PC-3 (cell line): ENCODE measurements at regions not wholly inside any gene's neighbourhood (a gene's known extent, or its start where the extent isn't known, plus 50 kb on each side); places are given as distances from the start of the nearest gene placed in this dataset.

ENCODE experiments used
- ATAC-seq: fragments of 200-7000 bp; cut with Tn5 transposase; 2 replicates; pipeline ENCODE4 v1.9.1; 2020; ENCODE audit warnings: mild to moderate bottlenecking, moderate library complexity
- BruUV-seq: library from RNA; stranded (reverse); fragments of 400-500 nt; replicated peaks from 2 replicates; lab custom pipeline; 2021; lab: Mats Ljungman, UMichigan
- CTCF ChIA-PET: fragments of 300-600 bp; sonication (Branson Sonifier 250); formaldehyde crosslinking; loops from one replicate; lab custom pipeline; 2022; ENCODE audit warnings: antibody characterized with exemption; lab: Charles Lee
- POLR2A ChIA-PET: fragments of 300-600 bp; sonication (Branson Sonifier 250); formaldehyde crosslinking; loops from one replicate; lab custom pipeline; 2022; ENCODE audit warnings: antibody characterized with exemption; ENCODE audit not compliant: unreplicated experiment; lab: Charles Lee
- DNase-seq: peaks from one replicate; pipeline ENCODE4 v3.0.0-alpha.2; 2015
- H2AFZ ChIP-seq: fragments of 300-600 bp; sonication (generic); 2 replicates; pipeline ENCODE4 v1.6.0; 2016; ENCODE audit warnings: antibody characterized with exemption, low read length
- H3F3A ChIP-seq: fragments of 300-600 bp; sonication (generic); one replicate; pipeline ENCODE4 v1.6.0; 2017; ENCODE audit warnings: antibody characterized with exemption, low read length, control low read depth, mild to moderate bottlenecking; ENCODE audit not compliant: unreplicated experiment
- H3K27ac ChIP-seq: fragments of 300-600 bp; sonication (generic); 2 replicates; pipeline ENCODE4 v1.5.1; 2016; ENCODE audit warnings: mild to moderate bottlenecking, low read length
- H3K27me3 ChIP-seq: fragments of 300-600 bp; sonication (generic); 2 replicates; pipeline ENCODE4 v1.6.1; 2016; ENCODE audit warnings: low read length, mixed read lengths
- H3K36me3 ChIP-seq: fragments of 300-600 bp; sonication (generic); 2 replicates; pipeline ENCODE4 v1.6.1; 2016; ENCODE audit warnings: low read depth, mixed run types, low read length, mixed read lengths
- H3K4me1 ChIP-seq: fragments of 300-600 bp; sonication (generic); 2 replicates; pipeline ENCODE4 v1.5.1; 2016; ENCODE audit warnings: low read length; ENCODE audit not compliant: insufficient read depth
- H3K4me2 ChIP-seq: fragments of 300-600 bp; sonication (generic); 2 replicates; pipeline ENCODE4 v1.6.0; 2016; ENCODE audit warnings: low read length
- H3K4me3 ChIP-seq: fragments of 300-600 bp; sonication (generic); 2 replicates; pipeline ENCODE4 v1.5.1; 2016; ENCODE audit warnings: mild to moderate bottlenecking, low read length, mixed read lengths
- H3K79me2 ChIP-seq: fragments of 300-600 bp; sonication (generic); 2 replicates; pipeline ENCODE4 v1.6.1; 2017; ENCODE audit warnings: low read length, mixed read lengths
- H3K9ac ChIP-seq: fragments of 300-600 bp; sonication (generic); 2 replicates; pipeline ENCODE4 v1.6.0; 2016; ENCODE audit warnings: mild to moderate bottlenecking, low read length
- H3K9me2 ChIP-seq: fragments of 300-600 bp; sonication (generic); replicated peaks from 2 replicates; pipeline ENCODE4 v1.6.1; 2016; ENCODE audit warnings: mixed run types, low read length, mixed read lengths
- H3K9me3 ChIP-seq: fragments of 300-600 bp; sonication (generic); 2 replicates; pipeline ENCODE4 v1.6.1; 2016; ENCODE audit warnings: low read length, mixed read lengths
- H4K20me1 ChIP-seq: fragments of 300-600 bp; sonication (generic); 2 replicates; pipeline ENCODE4 v1.6.1; 2016; ENCODE audit warnings: low read length, mixed read lengths
- EZH2 ChIP-seq: fragments of 300-600 bp; sonication (generic); IDR thresholded peaks from one replicate; pipeline ENCODE4 v1.6.1; 2017; ENCODE audit warnings: antibody characterized with exemption, mild to moderate bottlenecking, low read length; ENCODE audit not compliant: unreplicated experiment
- EZH2phosphoT487 ChIP-seq: fragments of 300-600 bp; sonication (generic); IDR thresholded peaks from 2 replicates; pipeline ENCODE4 v1.6.1; 2018; ENCODE audit warnings: mild to moderate bottlenecking, antibody characterized with exemption, low read length, borderline replicate concordance
- intact Hi-C: fragments of 100-400 bp; cut with micrococcal nuclease; formaldehyde crosslinking; loops from 2 replicates; pipeline ENCODE4 v1.9.0; 2023
- TF ChIP-seq, protein P1 (sequence below): fragments of 300-600 bp; sonication (generic); conservative IDR thresholded peaks from 2 replicates; pipeline ENCODE4 v1.5.1; 2017; ENCODE audit warnings: antibody characterized with exemption, low read depth, mild to moderate bottlenecking, low read length

GRCh38 chr15:70407955-70408354 lies 310.2 kb upstream of the TLE3 start:
- Histone ChIP-seq H3K36me3 (no peaks in the 10 kb centered on the region), H3K4me1 (no peaks in the 10 kb centered on the region), H3K79me2 (no peaks in the 10 kb centered on the region), H3K4me2 (no peak overlapping the region), H3K9me3 (no peaks in the 10 kb centered on the region), H3F3A (no peaks in the 10 kb centered on the region), H3K27ac (no peak overlapping the region), H3K27me3 (peaks cover 26% of the 10 kb centered on the region), H3K9ac (no peak overlapping the region), H4K20me1 (no peaks in the 10 kb centered on the region), H3K9me2 (no peaks in the 10 kb centered on the region), H3K4me3 (no peak overlapping the region), H2AFZ (no peak overlapping the region)
- BruUV-seq = no TSS peak
- ChIA-PET CTCF (no interaction called here), POLR2A (no interaction called here)
- ATAC-seq (no peak), DNase-seq (no peak)
- TF ChIP-seq, protein P1, sequence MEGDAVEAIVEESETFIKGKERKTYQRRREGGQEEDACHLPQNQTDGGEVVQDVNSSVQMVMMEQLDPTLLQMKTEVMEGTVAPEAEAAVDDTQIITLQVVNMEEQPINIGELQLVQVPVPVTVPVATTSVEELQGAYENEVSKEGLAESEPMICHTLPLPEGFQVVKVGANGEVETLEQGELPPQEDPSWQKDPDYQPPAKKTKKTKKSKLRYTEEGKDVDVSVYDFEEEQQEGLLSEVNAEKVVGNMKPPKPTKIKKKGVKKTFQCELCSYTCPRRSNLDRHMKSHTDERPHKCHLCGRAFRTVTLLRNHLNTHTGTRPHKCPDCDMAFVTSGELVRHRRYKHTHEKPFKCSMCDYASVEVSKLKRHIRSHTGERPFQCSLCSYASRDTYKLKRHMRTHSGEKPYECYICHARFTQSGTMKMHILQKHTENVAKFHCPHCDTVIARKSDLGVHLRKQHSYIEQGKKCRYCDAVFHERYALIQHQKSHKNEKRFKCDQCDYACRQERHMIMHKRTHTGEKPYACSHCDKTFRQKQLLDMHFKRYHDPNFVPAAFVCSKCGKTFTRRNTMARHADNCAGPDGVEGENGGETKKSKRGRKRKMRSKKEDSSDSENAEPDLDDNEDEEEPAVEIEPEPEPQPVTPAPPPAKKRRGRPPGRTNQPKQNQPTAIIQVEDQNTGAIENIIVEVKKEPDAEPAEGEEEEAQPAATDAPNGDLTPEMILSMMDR = no peak
- TF ChIP-seq EZH2phosphoT487 (no peak), EZH2 (no peak)
- intact Hi-C loops = no loop called here

DNA sequence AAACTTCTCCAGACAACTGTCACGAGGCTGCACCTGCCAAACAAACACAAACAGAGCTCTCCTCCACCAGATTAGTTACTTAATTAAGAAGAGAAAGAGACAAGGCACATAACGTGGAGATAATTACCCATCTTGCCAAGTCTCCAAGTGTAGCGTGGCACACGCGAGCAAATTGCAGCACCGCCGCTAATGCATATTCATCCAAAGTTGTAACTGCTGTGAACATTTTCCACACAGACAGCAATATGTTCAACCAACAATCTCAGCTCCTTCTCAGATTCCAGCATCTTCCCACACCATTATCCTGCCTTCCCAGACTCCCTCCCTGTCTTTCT lies 309.6 kb upstream of the TLE3 start:
- no peaks in the 10 kb centered on the region for H3K4me1 ChIP-seq
- no peaks in the 10 kb centered on the region for H3K9me2 ChIP-seq
- ATAC-seq = no peak
- no peaks in the 10 kb centered on the region for H3K79me2 ChIP-seq
- intact Hi-C loops = no loop called here
- H3K36me3 ChIP-seq = no peaks in the 10 kb centered on the region
- no peak overlapping the region for H3K9ac ChIP-seq
- H4K20me1 ChIP-seq = no peaks in the 10 kb centered on the region
- H3K4me2 ChIP-seq = no peak overlapping the region
- no peaks in the 10 kb centered on the region for H3K9me3 ChIP-seq
- no peak overlapping the region for H3K4me3 ChIP-seq
- TF ChIP-seq, protein P1 = no peak
- no peak for TF ChIP-seq EZH2
- TF ChIP-seq EZH2phosphoT487 = no peak
- H3K27ac ChIP-seq = no peak overlapping the region
- ChIA-PET POLR2A (no interaction called here), CTCF (interaction anchor here (0.5 kb wide), 1 partner anchor 79 kb away, joined by 3 read pairs; no protein-coding TSS in a partner anchor)
- no peak overlapping the region for H2AFZ ChIP-seq
- no peaks in the 10 kb centered on the region for H3F3A ChIP-seq
- BruUV-seq = no TSS peak
- no peak for DNase-seq
- peaks cover 30% of the 10 kb centered on the region for H3K27me3 ChIP-seq

DNA sequence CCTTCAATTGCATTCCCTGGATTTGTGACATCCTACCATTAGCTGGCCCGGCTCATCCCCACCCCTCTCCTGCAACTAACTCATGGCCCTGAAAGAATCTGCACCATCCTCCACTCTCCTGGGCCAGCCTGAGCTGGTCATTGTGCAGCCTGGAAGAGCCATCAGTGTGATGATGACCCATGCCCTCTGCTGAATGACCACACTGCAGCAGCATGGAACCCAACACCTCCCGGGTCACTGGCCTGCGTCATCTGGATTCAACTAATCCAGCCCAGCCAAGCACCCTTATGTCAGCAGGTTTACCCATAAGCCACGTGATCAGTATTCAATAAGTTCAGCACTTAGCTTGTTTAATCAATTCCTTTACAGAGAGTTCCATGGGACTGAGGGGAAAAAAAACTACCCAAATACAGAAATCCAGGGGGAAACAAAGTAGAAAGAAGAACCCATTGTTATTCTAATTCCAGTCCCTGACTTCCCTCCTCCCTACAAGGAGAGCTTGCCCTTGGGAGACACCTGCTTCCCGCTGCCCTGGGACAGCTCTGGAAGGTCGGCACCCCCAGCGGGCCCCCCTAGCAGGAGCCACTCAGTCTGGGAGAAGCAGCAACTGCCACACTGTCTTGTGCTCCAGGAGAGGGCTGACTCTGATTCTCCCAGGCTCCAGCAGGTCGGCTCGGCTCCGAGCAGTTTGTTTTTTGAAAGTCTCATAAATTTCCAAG lies 309.1 kb upstream of the TLE3 start:
- no peak overlapping the region for H3K4me3 ChIP-seq
- CTCF ChIA-PET = no interaction called here
- peaks cover 36% of the 10 kb centered on the region for H3K27me3 ChIP-seq
- H3F3A ChIP-seq = no peaks in the 10 kb centered on the region
- intact Hi-C loops = no loop called here
- no TSS peak for BruUV-seq
- H3K4me1 ChIP-seq = no peaks in the 10 kb centered on the region
- TF ChIP-seq, protein P1 = no peak
- TF ChIP-seq EZH2phosphoT487 = no peak
- TF ChIP-seq EZH2 = no peak
- H4K20me1 ChIP-seq = no peaks in the 10 kb centered on the region
- H3K9ac ChIP-seq = no peak overlapping the region
- no peaks in the 10 kb centered on the region for H3K36me3 ChIP-seq
- no peak for DNase-seq
- no peaks in the 10 kb centered on the region for H3K79me2 ChIP-seq
- H2AFZ ChIP-seq = no peak overlapping the region
- POLR2A ChIA-PET = no interaction called here
- no peaks in the 10 kb centered on the region for H3K9me2 ChIP-seq
- H3K9me3 ChIP-seq = no peaks in the 10 kb centered on the region
- ATAC-seq = no peak
- no peak overlapping the region for H3K4me2 ChIP-seq
- H3K27ac ChIP-seq = no peak overlapping the region
